HG02970 (cell line): ENCODE measurements at regions not wholly inside any gene's neighbourhood (a gene's known extent, or its start where the extent isn't known, plus 50 kb on each side); places are given as distances from the start of the nearest gene placed in this dataset.

Source experiments
- ATAC-seq: cut with Tn5 transposase; IDR thresholded peaks from one replicate; pipeline ENCODE4 v1.9.1; 2021; ENCODE audit warnings: mild to moderate bottlenecking, moderate library complexity, moderate number of reproducible peaks; ENCODE audit not compliant: unreplicated experiment, low FRiP score

DNA sequence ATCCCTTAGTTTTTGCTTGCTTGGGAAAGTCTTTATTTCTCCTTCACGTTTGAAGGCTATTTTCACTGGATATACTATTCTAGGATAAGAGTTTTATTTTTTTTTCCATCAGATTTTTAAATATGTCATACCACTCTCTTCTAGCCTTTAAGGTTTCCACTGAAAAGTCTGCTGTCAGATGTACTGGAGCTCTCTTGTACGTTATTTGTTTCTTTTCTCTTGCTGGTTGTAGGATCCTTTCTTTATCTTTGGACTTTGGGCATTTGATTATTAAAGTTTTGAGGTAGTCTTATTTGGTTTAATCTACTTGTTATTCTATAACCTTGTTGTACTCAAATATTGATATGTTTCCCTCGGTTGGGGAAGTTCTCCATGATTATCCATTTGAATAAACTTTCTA lies 848.4 kb upstream of the COX7C start:
- no peak for ATAC-seq

DNA sequence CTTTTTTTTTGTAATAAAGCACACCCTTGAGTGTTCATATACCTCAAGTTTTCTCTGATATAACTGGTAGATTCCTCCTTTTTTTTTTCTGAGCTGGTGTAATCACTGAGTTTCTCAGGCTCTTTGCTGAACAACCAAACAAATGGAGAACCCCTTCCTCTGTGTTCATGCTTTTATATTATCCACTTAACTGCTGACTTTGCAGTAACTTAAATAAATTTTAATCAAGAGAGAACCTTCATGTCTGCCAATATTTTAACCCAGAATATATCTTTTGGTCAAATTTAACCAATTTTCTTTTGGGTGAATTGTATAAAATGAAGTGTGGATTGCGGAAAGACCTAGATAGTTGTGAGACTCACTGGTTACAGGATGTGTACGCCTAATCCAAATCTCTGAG lies 833.0 kb upstream of the COX7C start:
- ATAC-seq = no peak

DNA sequence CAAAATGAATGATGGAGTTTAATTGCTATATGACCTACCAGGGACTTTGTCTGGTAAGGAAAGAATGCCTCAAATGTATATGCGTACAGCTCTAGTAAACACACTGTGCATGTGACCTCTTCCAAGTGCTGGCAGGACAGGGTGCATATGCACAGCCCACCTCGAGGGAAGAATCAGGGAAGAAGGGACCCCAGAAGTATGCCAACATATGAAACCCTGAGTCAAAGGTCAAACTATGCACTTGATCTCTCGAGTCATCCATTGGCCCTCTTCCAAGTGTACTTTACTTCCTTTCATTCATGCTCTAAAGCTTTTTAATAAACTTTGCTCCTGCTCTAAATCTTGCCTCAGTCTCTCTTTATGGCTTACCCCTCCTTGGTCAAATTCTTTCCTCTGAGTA lies 804.6 kb upstream of the COX7C start:
- ATAC-seq = no peak

DNA sequence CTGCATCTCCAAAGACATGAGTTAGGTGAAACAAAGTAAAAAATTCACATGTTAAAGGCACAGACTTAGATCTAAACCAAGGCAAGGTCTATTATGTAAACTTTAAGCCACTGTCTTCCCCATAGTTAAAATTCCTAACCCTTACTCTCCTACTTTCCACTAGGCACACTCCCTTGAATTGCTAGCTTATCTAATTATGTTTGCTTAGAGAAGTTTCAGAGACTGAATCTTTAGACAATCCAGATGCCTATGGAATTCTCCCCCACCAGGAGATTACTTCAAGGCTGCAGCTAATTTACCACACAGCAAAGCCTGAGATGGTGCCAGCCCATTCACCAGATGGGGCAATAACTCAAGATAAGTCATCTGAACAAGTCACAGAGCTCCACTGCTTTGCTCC lies 803.1 kb upstream of the COX7C start:
- no peak for ATAC-seq

- no peak for ATAC-seq
Observed at GRCh38 chr5:85823462-85824426, 794.0 kb upstream of the COX7C start.

GRCh38 chr5:85838781-85839180 lies 779.0 kb upstream of the COX7C start:
- no peak for ATAC-seq

- ATAC-seq = no peak
Observed at GRCh38 chr5:85841653-85842052, 776.1 kb upstream of the COX7C start.

- no peak for ATAC-seq
Observed at GRCh38 chr5:85843535-85843934, 774.2 kb upstream of the COX7C start.

DNA sequence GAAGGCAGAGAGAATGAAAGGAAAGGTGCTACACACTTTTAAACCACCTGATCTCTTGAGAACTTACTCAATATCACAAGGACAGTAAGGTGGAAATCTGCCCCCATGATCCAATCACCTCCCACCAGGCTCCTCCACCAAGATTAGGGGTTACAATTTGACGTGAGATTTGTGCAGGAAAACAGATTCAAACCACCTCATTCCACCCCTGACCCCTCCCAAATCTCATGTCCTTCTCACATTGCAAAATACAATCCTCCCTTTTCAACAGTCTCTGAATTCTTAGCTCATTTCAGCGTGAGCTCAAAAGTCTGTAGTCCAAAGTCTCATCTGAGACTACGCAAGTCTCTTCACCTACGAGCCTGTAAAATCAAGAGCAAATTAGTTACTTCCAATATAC lies 768.3 kb upstream of the COX7C start:
- no peak for ATAC-seq

GRCh38 chr5:85865296-85865695 lies 752.4 kb upstream of the COX7C start:
- ATAC-seq = no peak

GRCh38 chr5:85868070-85868469 lies 749.7 kb upstream of the COX7C start:
- ATAC-seq = no peak

- ATAC-seq = no peak
Observed at GRCh38 chr5:85893996-85894395, 723.7 kb upstream of the COX7C start.

- ATAC-seq = no peak
Observed at GRCh38 chr5:85896514-85896913, 721.2 kb upstream of the COX7C start.

DNA sequence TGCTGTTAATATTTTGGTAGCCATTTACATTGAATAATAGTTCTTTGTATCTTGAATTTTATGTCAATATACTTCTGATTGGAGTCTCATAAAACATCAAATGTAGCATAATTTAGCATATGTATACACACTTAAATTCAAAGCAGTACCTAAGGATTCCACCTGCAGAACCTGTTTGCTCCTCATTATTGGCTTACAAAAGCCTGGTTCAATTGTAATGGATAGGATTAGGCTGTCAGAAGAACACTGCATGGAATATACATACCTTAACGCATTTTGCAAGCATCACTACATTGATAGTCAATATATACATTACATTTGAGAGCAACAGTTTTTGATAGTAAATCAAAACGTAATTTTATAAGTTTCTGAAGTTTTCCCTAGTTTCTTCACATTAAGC lies 711.3 kb upstream of the COX7C start:
- ATAC-seq = no peak

DNA sequence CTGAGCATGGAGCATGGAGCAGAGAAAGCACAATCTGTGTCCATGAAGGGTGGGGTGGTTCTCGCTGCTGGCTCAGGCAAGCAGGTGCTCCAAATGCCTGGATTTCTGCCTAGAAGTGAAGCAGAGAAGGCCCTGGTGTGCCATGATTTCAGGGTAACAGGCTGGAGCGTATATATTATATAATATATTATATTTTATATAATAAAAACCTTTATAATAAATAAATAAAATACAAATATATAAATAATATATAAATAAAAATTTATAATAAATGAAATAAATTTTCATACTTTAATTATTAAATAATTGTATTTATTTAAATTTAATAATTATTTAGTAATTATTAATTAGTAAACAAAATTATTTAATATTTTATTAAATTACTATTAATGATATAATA lies 707.4 kb upstream of the COX7C start:
- ATAC-seq = no peak

DNA sequence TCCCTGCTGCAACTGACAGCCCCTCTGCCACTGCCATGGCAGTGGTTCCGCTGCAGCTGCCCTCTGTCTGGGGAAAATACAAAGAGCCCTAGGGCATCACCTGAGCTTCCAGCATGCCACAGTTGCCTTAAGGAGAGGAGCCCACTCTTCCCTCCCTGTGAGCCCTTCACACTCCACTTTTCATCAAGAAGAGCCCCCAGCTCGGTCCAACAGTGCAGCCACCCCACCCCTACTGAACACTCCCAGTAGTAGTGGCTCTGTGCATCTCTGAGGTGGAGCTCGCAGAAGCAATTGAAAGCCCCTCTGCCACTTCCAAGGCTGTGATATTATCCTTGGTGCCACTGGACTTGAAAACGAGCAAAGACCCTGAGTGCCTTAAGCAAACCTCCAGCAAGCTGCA lies 696.8 kb upstream of the COX7C start:
- ATAC-seq = no peak

- ATAC-seq = no peak
Observed at GRCh38 chr5:85921590-85921989, 696.2 kb upstream of the COX7C start.

DNA sequence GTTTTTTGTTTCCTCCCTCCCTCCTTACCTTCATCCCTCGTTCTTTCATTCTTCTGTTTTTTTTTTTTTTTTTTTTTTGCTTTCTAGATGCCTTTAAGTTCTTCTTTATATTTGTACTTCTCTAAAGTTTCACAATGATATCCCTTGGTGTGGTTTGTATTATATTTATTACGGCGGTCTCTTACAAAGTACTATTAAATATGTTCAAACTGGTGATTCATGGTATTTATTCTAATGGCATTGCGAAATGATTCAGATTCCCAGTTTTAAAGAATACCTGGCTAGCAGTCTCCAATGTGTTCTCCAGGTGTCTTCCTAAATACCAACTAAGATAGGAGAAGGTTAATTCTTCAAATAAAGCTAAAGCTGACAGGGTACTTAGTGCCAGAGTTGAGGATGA lies 690.1 kb upstream of the COX7C start:
- no peak for ATAC-seq

GRCh38 chr5:85929713-85930112 lies 688.0 kb upstream of the COX7C start:
- no peak for ATAC-seq

GRCh38 chr5:85931220-85931619 lies 686.5 kb upstream of the COX7C start:
- ATAC-seq = no peak

GRCh38 chr5:85938201-85938600 lies 679.5 kb upstream of the COX7C start:
- ATAC-seq = no peak

GRCh38 chr5:85951707-85952210 lies 666.0 kb upstream of the COX7C start:
- ATAC-seq = no peak
